ENCODE measurements at regions not wholly inside any gene's neighbourhood (a gene's known extent, or its start where the extent isn't known, plus 50 kb on each side); places are given as distances from the start of the nearest gene placed in this dataset.

DNA sequence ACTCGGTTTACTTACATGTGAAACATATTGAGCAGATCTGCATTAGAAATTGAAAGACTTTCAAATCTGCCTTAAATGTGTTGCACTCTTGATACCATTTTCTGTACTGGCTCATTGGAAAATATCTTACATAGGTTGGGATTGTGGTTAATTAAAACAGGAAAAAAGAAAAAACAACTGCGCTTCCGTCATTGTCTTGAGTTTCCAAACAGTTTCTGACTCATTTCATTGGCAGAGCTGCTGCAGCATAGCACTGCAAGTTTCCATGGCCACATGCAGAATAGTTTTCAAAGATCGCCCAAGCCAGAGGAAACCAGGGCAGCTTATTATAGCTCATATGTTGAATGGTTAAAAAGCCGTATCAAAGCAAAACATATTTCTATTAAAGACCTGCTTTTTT lies 446.6 kb upstream of the BCHE start (continued):
- TF ChIP-seq ETV6 (IDR thresholded peaks at IDR 0.05; ENCODE audit: borderline replicate concordance in 1 of 2, low read depth in 2 of 2, low read length in 1 of 2) = no peak
- no peak for TF ChIP-seq ETV6 (CRISPR knock-in tag; IDR thresholded peaks at IDR 0.05; ENCODE audit: borderline replicate concordance)
- no peak for TF ChIP-seq HNRNPUL1 (IDR thresholded peaks at IDR 0.05; ENCODE audit: low read length)
- TF ChIP-seq, protein P1, sequence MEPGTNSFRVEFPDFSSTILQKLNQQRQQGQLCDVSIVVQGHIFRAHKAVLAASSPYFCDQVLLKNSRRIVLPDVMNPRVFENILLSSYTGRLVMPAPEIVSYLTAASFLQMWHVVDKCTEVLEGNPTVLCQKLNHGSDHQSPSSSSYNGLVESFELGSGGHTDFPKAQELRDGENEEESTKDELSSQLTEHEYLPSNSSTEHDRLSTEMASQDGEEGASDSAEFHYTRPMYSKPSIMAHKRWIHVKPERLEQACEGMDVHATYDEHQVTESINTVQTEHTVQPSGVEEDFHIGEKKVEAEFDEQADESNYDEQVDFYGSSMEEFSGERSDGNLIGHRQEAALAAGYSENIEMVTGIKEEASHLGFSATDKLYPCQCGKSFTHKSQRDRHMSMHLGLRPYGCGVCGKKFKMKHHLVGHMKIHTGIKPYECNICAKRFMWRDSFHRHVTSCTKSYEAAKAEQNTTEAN (CRISPR knock-in tag; IDR thresholded peaks at IDR 0.05) = no peak
- no peak for TF ChIP-seq KDM2B (CRISPR knock-in tag; IDR thresholded peaks at IDR 0.05)

DNA sequence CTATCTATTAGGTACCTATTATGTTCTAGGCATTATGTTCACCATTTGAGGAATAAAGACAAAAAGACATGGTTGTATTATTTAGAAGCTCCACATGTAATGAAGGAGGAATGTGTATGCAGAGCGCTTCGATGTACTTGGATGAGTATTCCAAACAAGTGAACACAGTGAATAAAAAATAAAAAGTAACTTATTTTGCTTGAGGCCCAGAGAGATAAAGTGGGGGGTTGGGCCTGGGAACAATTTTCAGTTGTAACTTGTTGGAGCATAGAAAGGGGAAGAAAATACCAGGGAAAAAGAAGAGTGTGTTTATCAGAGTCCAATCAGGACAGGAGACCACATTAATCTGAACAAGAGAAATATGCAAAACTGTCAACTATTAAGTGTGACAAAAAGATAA lies 445.7 kb upstream of the BCHE start:
- no peak overlapping the region for H2AFZ ChIP-seq (ENCODE audit: low read depth, low read length)
- BruUV-seq (replicated peaks) = no TSS peak
- H3K4me1 ChIP-seq (replicated peaks in 1 of 2; ENCODE audit: control insufficient read depth in 2 of 2, insufficient read depth in 2 of 2, low read length in 2 of 2) = no peaks in the 10 kb centered on the region
- H3K27ac ChIP-seq (ENCODE audit: extremely low read depth, low read depth, low read length) = no peak overlapping the region
- FAIRE-seq = no peak
- in situ Hi-C loops (cut with MboI) (no loop called here), intact Hi-C loops (cut with micrococcal nuclease) (no loop called here)
- no peaks in the 10 kb centered on the region for H3K27me3 ChIP-seq (ENCODE audit: control insufficient read depth in 2 of 2, insufficient read depth in 2 of 2, low read length in 2 of 2)
- no peaks in the 10 kb centered on the region for H4K20me1 ChIP-seq (replicated peaks; ENCODE audit: control insufficient read depth, insufficient read depth, low read length)
- POLR2A ChIA-PET = no interaction called here
- WGBS (ENCODE audit: insufficient coverage, low coverage, missing lambda C conversion rate) = 3% methylated on average over 2 of the region's 2 CpGs
- H3K9me3 ChIP-seq (replicated peaks; ENCODE audit: control insufficient read depth, insufficient read depth, low read depth, low read length) = no peaks in the 10 kb centered on the region
- no peaks in the 10 kb centered on the region for H3K79me2 ChIP-seq (ENCODE audit: control insufficient read depth, insufficient read depth, low read length)
- DNase-seq (ENCODE audit: extremely low read depth in 1 of 4, low spot score in 3 of 4) = no peak
- no peak overlapping the region for H3K9ac ChIP-seq (ENCODE audit: insufficient read depth in 1 of 2, low read depth in 2 of 2, low read length in 2 of 2)
- no peak for ATAC-seq
- no peaks in the 10 kb centered on the region for H3K36me3 ChIP-seq (ENCODE audit: control insufficient read depth, insufficient read depth, low read length)
- H3K4me2 ChIP-seq (ENCODE audit: insufficient read depth, low read length) = no peak overlapping the region
- H3K9me1 ChIP-seq (ENCODE audit: control insufficient read depth, insufficient read depth, low read length) = no peaks in the 10 kb centered on the region
- H3K4me3 ChIP-seq = no peak overlapping the region
- CTCF ChIA-PET (ENCODE audit: low intra/inter-chr PET ratio) = no interaction called here
- TF ChIP-seq ZNF766 (CRISPR knock-in tag; conservative IDR thresholded peaks at IDR 0.05) (no peak), GATAD2A (IDR thresholded peaks at IDR 0.05) (no peak), MAZ (CRISPR knock-in tag; conservative IDR thresholded peaks at IDR 0.05 in 1 of 2, IDR thresholded peaks at IDR 0.05 in 1 of 2) (no peak), NR2C1 (IDR thresholded peaks at IDR 0.05) (no peak), NR2C1 (tag; IDR thresholded peaks at IDR 0.05) (no peak), CEBPB (tag; IDR thresholded peaks at IDR 0.05) (no peak), SRSF1 (IDR thresholded peaks at IDR 0.05; ENCODE audit: low read depth, low read length) (no peak), OTX1 (CRISPR knock-in tag; IDR thresholded peaks at IDR 0.05) (no peak), RBM25 (IDR thresholded peaks at IDR 0.05; ENCODE audit: low read depth, low read length, severe bottlenecking) (no peak), NR2C2 (CRISPR knock-in tag; IDR thresholded peaks at IDR 0.05) (no peak), NR2C2 (tag; IDR thresholded peaks at IDR 0.05) (no peak), SMC3 (conservative IDR thresholded peaks at IDR 0.05; ENCODE audit: insufficient read depth, low read depth, low read length) (no peak)
- TF ChIP-seq, protein P2, sequence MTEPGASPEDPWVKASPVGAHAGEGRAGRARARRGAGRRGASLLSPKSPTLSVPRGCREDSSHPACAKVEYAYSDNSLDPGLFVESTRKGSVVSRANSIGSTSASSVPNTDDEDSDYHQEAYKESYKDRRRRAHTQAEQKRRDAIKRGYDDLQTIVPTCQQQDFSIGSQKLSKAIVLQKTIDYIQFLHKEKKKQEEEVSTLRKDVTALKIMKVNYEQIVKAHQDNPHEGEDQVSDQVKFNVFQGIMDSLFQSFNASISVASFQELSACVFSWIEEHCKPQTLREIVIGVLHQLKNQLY (CRISPR knock-in tag; conservative IDR thresholded peaks at IDR 0.05) = no peak
- TF ChIP-seq, protein P3, sequence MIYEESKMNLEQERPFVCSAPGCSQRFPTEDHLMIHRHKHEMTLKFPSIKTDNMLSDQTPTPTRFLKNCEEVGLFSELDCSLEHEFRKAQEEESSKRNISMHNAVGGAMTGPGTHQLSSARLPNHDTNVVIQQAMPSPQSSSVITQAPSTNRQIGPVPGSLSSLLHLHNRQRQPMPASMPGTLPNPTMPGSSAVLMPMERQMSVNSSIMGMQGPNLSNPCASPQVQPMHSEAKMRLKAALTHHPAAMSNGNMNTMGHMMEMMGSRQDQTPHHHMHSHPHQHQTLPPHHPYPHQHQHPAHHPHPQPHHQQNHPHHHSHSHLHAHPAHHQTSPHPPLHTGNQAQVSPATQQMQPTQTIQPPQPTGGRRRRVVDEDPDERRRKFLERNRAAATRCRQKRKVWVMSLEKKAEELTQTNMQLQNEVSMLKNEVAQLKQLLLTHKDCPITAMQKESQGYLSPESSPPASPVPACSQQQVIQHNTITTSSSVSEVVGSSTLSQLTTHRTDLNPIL (CRISPR knock-in tag; IDR thresholded peaks at IDR 0.05) = no peak
- TF ChIP-seq, protein P4, sequence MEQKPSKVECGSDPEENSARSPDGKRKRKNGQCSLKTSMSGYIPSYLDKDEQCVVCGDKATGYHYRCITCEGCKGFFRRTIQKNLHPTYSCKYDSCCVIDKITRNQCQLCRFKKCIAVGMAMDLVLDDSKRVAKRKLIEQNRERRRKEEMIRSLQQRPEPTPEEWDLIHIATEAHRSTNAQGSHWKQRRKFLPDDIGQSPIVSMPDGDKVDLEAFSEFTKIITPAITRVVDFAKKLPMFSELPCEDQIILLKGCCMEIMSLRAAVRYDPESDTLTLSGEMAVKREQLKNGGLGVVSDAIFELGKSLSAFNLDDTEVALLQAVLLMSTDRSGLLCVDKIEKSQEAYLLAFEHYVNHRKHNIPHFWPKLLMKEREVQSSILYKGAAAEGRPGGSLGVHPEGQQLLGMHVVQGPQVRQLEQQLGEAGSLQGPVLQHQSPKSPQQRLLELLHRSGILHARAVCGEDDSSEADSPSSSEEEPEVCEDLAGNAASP (IDR thresholded peaks at IDR 0.05) = no peak

All from K562 (cell line).